Esophagus (tissue), 2 donors: ENCODE measurements at regions not wholly inside any gene's neighbourhood (a gene's known extent, or its start where the extent isn't known, plus 50 kb on each side); places are given as distances from the start of the nearest gene placed in this dataset.
"Not testable (repeated sequence)": the region's sequence is repeated elsewhere in the genome, so short reads cannot be mapped to it uniquely, and the experiment has no call there.

Source experiments
- H3K27ac ChIP-seq, 2 donors: one replicate each; pipeline ENCODE4 v1.5.1; 2013; ENCODE audit warnings: low read depth in 2 of 2, mild to moderate bottlenecking in 2 of 2, inconsistent platforms in 1 of 2, low read length in 1 of 2, moderate library complexity in 1 of 2
- H3K27me3 ChIP-seq, 2 donors: one replicate each; pipeline ENCODE4 v1.6.1; 2013; ENCODE audit warnings: low read length in 2 of 2, control low read depth in 1 of 2, mild to moderate bottlenecking in 1 of 2; ENCODE audit not compliant: insufficient read depth in 2 of 2, control insufficient read depth in 1 of 2
- H3K36me3 ChIP-seq, 2 donors: one replicate each; pipeline ENCODE4 v1.6.1; 2013; ENCODE audit warnings: low read length in 1 of 2; ENCODE audit not compliant: control insufficient read depth in 2 of 2, insufficient read depth in 2 of 2
- H3K4me1 ChIP-seq, 2 donors: one replicate each; pipeline ENCODE4 v1.6.1; 2013; ENCODE audit warnings: low read length in 1 of 2; ENCODE audit not compliant: control insufficient read depth in 2 of 2, insufficient read depth in 2 of 2
- H3K4me3 ChIP-seq, 2 donors: one replicate each; pipeline ENCODE4 v1.5.1; 2013; ENCODE audit warnings: low read length in 2 of 2, mild to moderate bottlenecking in 2 of 2, low read depth in 1 of 2, moderate library complexity in 1 of 2
- H3K9me3 ChIP-seq, 2 donors: one replicate each; pipeline ENCODE4 v1.6.1; 2013; ENCODE audit warnings: mild to moderate bottlenecking in 2 of 2, low read depth in 1 of 2, low read length in 1 of 2, moderate library complexity in 1 of 2; ENCODE audit not compliant: control insufficient read depth in 2 of 2, insufficient read depth in 1 of 2
- WGBS, 2 donors: extraction: QIAGEN DNeasy Blood & Tissue Kit; methylation state at CpG; one replicate each; pipeline ENCODE4 v1.1.7; 2013; 5-methylcytosine and 5-hydroxymethylcytosine counted together
- donor health status: healthy with polysubstance abuse.
- donor health status: Bipolar disorder and iron deficiency.

- H3K4me1 ChIP-seq, H3K27ac ChIP-seq, H3K9me3 ChIP-seq, H3K36me3 ChIP-seq, H3K4me3 ChIP-seq, H3K27me3 ChIP-seq: not testable (repeated sequence)
- WGBS, 2 donors, result 97 to 99% methylated on average over 2 of the region's 2 CpGs
These were observed 101.9 kb upstream of the CCDC71L start for GRCh38 chr7:106762845-106763244.

- Histone ChIP-seq H3K27ac (no peak overlapping the region), H3K36me3 (no peaks in the 10 kb centered on the region), H3K4me3 (no peak overlapping the region), H3K9me3 (no peaks in the 10 kb centered on the region), H3K4me1 (no peaks in the 10 kb centered on the region), H3K27me3 (no peaks in the 10 kb centered on the region)
- 79 to 83% methylated on average over 2 of the region's 2 CpGs for WGBS, 2 donors
These were observed 101.4 kb upstream of the PIK3CG start for GRCh38 chr7:106763717-106764116.

- Histone ChIP-seq H3K4me3 (no peak overlapping the region), H3K27me3 (no peaks in the 10 kb centered on the region), H3K27ac (no peak overlapping the region), H3K36me3 (no peaks in the 10 kb centered on the region), H3K9me3 (no peaks in the 10 kb centered on the region), H3K4me1 (no peaks in the 10 kb centered on the region)
- 83 to 91% methylated on average over 5 of the region's 5 CpGs for WGBS, 2 donors
These were observed 99.2 kb upstream of the PIK3CG start for GRCh38 chr7:106765727-106766355.

DNA sequence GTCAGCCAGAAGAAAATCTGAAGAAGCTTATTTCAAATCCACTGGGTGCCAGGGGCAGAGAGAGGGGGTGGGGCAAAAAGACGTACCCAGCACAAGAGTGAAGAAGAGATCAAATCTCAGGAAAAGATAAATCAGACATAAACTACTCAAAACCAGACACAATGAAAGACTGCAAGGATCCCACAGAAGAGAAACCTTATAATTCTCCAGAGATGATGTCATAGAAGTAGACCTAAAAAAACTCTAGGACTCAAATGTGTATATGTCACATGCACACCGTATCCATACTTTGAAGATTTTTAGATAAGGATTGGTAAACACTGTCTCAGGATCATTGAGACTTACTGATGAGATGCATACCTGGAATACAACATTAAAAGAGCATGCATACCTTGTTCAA lies 98.5 kb upstream of the PIK3CG start:
- Histone ChIP-seq H3K9me3 (no peaks in the 10 kb centered on the region), H3K4me3 (no peak overlapping the region), H3K27me3 (no peaks in the 10 kb centered on the region), H3K36me3 (no peaks in the 10 kb centered on the region), H3K4me1 (no peaks in the 10 kb centered on the region), H3K27ac (no peak overlapping the region)
- 62 to 69% methylated on average over 2 of the region's 2 CpGs for WGBS, 2 donors

DNA sequence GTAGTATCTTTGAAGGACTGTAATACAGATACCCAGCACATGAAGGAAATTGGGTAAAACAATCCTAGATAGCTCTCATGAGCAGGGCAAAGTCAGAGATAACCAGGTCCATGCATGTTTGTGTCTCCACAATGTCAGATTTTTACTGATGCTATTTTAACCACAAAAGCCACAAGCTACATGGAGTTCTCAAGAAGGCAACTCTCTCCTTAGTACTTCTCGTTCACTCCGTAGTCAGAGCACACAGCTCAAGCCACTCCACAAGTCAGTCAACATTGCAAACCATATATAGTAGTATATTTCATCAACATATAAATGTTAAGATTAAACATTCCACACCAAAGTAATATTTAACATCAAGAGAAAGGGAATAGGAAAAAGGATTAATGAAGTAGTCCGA lies 98.0 kb upstream of the PIK3CG start:
- no peak overlapping the region for H3K4me3 ChIP-seq
- no peaks in the 10 kb centered on the region for H3K36me3 ChIP-seq
- WGBS, 2 donors, result 71 to 79% methylated on average over 3 of the region's 3 CpGs
- H3K27me3 ChIP-seq, result no peaks in the 10 kb centered on the region
- H3K4me1 ChIP-seq, result no peaks in the 10 kb centered on the region
- H3K9me3 ChIP-seq, result no peaks in the 10 kb centered on the region
- no peak overlapping the region for H3K27ac ChIP-seq

DNA sequence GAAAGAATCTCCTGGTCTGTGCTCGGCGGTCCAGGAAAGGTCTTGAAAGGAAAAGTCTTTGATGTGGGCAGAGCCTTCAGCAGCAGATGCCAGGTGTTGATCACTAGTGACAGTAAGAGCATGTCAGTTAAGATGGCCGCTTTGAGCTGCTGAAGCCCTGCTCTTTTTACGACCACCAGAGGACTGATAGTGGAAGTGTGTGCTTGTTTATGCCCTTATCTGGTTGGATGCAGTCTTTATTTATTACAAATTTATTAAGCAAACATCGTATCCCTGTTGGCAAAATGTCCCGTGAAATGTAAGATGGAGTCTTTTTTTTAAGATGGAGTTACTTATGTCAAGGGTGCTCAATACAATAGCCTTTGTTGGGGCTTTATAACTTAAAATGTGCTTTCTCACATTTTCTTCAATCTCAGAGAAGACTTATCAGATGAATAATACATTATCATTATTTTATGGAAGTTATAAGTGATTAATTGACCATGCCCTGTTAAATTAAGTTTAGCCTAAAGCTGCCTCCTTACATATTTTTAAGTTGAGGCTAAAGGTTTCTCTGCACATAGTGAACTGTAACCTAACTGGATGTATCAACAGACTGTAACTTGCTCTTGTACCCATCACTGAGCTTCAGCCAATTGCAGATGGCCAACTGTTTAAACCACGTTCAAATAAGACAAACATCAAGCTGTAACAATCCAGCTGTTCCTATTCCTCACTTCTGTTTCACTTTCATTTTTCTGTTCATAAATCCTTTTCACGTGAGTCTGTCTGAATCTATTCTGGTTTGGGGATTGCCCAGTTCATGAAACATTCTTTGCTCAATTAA lies 97.4 kb upstream of the PIK3CG start:
- H3K9me3 ChIP-seq, result no peaks in the 10 kb centered on the region
- H3K27ac ChIP-seq, result no peak overlapping the region
- H3K4me3 ChIP-seq, result no peak overlapping the region
- H3K27me3 ChIP-seq, result no peaks in the 10 kb centered on the region
- H3K4me1 ChIP-seq, result no peaks in the 10 kb centered on the region
- H3K36me3 ChIP-seq, result no peaks in the 10 kb centered on the region
- WGBS, 2 donors, result 60 to 62% methylated on average over 8 of the region's 8 CpGs

DNA sequence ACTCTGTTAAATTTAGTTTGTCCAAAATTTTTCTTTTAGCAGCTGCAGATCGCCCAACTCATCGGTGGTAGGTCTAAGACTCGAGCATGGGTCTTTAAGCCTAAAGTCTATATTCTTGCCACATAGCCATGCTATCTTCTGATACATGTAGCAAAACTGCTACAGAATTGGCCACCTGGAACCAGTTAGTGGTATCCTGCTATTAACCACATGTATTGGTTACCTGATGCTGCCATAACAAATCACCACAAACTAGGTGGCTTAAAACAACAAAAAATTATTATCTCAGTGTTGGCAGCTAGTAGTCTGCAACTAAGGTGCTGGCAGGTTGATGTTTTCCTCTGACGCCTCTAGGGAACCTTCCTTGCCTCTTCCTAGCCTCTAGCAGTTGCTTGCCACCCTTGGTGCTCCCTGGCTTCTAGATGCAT lies 96.7 kb upstream of the PIK3CG start:
- Histone ChIP-seq H3K9me3 (no peaks in the 10 kb centered on the region), H3K4me1 (no peaks in the 10 kb centered on the region), H3K27me3 (no peaks in the 10 kb centered on the region), H3K4me3 (no peak overlapping the region), H3K27ac (no peak overlapping the region), H3K36me3 (no peaks in the 10 kb centered on the region)
- WGBS, 2 donors, result 64 to 65% methylated on average over 4 of the region's 4 CpGs

- no peaks in the 10 kb centered on the region for H3K36me3 ChIP-seq
- WGBS, 2 donors, result 58 to 59% methylated on average over 2 of the region's 2 CpGs
- no peak overlapping the region for H3K4me3 ChIP-seq
- no peaks in the 10 kb centered on the region for H3K4me1 ChIP-seq
- no peaks in the 10 kb centered on the region for H3K27me3 ChIP-seq
- no peaks in the 10 kb centered on the region for H3K9me3 ChIP-seq
- no peak overlapping the region for H3K27ac ChIP-seq
These were observed 94.9 kb upstream of the PIK3CG start for GRCh38 chr7:106770191-106770590.

DNA sequence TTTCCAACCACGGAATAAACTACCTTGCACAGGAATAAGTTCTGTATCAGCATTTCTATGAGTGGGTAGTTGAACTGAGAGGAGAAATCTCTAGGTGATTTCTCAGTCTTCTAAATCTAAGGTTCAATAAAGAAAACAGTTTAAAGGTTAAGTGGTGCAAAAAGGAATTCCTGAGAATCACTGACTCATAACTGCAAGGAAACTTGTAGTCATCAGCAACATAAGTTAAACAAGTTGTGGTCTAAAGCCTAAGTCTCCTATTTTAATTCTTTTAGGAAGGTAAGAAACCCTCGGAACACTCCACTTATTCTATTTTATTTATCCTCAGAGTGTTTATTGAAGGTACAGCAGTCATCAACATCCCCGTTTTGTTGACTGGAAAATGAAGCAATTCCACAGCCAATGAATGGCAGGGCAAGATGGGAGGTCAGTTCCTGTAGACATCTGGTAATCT lies 92.4 kb upstream of the PIK3CG start:
- 64 to 68% methylated on average over 3 of the region's 3 CpGs for WGBS, 2 donors
- H3K4me1 ChIP-seq, result no peaks in the 10 kb centered on the region
- no peak overlapping the region for H3K27ac ChIP-seq
- no peak overlapping the region for H3K4me3 ChIP-seq
- H3K27me3 ChIP-seq, result no peaks in the 10 kb centered on the region
- no peaks in the 10 kb centered on the region for H3K36me3 ChIP-seq
- no peaks in the 10 kb centered on the region for H3K9me3 ChIP-seq

GRCh38 chr7:106773228-106773627 lies 91.9 kb upstream of the PIK3CG start:
- 81 to 82% methylated on average over 1 of the region's 1 CpG for WGBS, 2 donors
- Histone ChIP-seq H3K9me3 (no peaks in the 10 kb centered on the region), H3K36me3 (no peaks in the 10 kb centered on the region), H3K27me3 (no peaks in the 10 kb centered on the region), H3K27ac (no peak overlapping the region), H3K4me3 (no peak overlapping the region), H3K4me1 (no peaks in the 10 kb centered on the region)
